AG08395 (cell line): ENCODE measurements at regions not wholly inside any gene's neighbourhood (a gene's known extent, or its start where the extent isn't known, plus 50 kb on each side); places are given as distances from the start of the nearest gene placed in this dataset.

Experiments used
- DNase-seq: peaks from one replicate; pipeline ENCODE4 v3.0.0; 2012; ENCODE audit warnings: mixed read lengths, low spot score

DNA sequence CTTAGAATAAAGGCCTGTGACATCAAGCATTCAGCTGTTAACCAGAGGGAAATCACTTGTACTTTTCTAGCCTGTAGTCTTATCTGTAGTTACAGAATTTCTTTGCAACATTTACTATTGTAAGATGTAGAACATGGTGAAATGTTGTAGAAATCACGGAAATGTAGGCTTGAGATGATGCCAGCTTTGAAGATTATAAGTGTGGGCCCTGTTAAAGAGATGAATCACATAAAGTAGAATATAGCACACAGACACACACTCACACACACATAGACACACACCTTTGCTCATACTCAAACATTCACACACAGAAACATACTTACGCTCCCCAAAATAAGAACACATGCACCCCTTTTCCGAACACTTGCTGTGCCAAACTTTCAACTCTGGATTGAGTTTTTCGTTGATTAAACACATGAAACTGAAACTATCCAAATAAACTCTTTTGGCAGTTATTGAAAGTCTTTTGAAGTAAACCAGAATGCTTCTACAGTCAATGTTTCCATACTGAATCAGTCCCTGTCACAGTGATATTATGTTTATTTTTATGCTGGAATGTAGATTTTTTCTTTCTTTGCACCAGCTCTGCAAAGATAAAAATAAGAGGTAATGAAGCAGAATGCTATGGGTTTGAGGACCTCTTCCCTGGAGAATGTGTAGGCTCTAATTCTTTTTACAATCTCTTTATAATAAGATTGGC, 230.3 kb upstream of the MEOX2 start:
- DNase-seq, result no peak

DNA sequence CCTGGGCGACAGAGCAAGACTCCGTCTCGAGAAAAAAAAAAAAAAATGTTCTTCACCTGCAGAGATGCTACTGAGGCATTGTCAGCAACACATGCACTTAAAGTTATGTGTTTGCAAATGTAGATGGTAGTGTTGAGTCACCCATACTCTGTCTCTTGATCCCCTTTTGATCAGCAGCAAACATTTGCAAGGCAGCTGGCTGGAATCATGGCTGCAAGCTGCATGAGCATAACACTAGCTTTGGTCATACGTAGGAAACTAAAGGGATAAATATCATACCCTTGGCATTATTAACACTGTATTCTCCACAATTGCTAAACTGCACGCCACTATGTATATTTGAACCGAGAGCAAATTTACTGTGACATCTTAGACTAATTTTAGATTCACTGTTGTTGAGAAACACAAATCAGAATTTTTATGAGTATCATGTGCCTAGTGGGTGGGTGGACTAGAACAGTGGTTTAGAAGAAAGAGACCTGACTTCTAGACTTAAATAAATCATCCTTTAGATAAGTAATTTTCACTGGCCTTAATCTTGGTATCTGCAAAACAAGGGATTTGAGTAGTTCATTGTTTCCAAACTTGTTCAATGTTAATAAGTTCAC, 229.3 kb upstream of the MEOX2 start:
- DNase-seq, result no peak

DNA sequence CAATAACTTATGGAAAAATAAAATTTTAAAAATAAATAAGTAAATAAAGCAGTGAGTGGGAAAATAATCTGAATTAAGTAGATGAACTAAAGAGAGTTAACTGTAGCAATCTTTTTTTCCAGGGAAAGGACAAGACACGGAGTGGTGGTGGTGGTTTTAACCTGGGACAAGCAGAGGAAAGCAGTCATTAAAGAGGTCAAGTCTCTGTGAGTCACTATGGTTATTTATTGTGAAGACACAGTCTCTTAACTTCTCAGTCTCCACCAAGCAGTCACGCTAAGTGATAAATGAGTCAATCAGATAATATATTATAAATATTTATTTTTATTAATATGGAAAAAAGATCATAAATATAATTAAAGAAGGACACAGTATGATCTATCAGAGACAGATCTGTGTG, 228.1 kb upstream of the MEOX2 start:
- no peak for DNase-seq

DNA sequence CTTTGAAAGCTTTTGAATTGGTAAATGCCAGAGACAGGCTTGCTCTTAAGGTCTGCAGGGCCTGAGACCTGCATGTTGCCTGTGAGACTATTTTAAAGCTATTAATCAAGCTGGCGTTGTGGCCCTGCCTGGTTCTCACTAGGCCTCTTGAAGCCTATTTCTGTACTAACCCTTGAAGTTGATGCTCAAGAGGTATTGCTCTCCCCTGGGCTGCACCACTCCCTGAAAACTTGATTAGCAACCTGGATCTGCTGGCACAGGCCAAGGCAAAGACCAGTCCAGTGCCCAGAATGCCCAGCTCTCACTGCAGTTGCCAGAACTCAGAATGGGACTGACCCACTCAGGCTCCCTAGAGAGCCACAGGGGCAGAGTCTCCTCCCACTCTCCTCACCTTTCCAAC, 220.0 kb upstream of the MEOX2 start:
- no peak for DNase-seq

DNA sequence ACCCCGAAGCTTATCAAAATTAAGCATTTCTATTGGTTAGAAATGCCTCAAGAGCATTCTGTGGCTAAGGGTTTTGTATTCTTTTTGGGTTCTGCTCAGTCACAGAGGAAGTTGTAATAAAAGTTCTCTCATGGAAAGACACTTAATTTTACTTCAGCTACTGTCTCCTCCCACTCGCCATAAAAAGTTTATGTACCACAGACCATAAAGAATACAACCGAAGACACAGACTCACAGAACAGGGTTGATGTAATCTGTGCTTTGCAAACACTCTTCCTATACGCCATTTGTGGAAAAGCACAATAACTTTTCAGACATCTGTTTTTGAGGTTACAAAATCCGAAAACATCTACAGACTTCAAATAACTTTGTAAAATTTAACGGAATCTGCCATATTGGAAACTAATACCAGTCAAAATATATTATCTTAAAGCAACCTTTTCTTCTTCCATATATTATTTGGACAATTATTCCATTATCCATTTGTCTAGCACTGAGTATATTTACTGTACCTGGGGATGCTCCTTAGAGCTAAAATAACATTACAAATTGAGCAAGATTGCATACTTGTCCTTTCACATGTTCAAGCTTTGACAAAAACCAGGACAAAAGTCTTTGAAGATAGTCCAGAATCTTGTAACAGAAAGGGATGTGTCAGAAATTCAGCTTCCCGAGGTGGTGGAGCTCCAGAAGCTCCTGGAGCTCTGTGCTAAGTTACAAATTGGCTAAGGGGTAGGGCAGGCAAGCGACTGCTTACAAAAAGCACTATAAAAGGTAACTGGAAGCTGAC, 219.0 kb upstream of the MEOX2 start:
- DNase-seq, result no peak

DNA sequence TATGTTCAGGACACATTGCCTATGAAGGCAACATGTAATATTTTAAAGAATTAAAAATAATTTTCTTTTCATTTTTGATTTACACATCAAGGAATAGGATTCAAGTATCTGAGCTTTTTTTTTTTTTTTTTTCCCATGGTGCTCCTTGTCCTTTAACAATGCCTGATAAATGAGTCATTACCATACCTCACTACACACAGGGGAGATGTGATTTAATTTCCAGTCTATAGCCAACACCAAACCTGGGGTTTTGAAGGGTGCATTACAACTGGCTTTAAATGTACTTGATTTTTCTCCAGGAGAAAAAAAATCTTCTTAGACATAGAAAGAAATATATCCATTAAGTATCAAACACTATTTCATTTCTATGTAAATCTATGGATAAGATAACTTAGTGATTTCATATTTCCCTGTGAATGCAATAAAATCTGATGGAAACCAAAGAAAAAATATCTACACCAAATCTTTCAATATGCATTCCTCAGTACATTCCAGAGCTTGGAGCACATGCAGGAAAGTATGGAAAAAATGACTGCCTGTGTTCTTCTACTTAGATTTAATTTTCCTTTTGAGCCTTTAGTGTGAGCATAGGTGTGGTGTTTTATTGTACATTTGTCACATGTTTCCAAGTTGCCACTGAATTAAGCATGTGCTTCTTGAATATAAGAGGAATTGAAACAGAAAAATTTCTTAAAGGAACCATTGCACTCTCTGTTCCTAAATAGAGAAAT, 204.8 kb upstream of the MEOX2 start:
- peak; percentile 45 for DNase-seq

DNA sequence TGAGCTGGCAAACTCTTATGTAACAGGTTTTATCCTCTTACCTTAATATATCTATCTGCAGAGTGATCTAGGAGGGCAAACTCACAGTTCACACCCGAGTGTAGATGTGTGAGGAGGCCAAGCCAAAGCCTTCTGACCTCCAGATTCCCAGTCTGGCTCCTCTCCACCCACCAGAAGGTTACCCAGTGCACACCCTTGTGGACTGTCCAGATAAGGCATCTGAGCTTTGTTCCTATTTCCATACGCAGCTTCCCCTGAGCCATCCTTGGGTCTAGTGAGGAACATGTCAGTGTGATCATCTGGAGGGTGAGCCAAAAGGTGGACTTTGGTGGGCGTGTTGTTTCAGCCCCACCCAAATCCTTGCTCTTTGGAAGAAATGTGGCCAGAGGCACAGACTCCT, 203.0 kb upstream of the MEOX2 start:
- peak; percentile 19 for DNase-seq

DNA sequence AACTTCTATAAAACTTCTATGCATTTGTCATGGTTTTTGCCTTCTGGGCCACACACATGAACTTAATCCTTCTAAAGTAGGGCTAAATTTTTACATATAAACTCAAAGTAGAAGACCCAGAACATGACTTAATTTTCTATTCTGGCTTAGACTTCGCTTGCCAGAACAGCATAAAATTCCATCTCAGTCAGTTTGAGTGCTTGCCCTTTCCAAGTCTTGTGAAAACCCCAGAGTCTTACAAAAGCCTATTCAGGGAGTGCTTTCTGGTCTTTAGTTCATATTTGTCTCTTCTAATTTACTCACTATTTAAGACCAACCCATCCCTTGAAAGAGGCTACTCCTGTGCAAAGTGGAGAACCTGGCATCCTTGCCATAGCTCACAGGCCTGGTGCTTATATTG, 201.6 kb upstream of the MEOX2 start:
- DNase-seq, result no peak

DNA sequence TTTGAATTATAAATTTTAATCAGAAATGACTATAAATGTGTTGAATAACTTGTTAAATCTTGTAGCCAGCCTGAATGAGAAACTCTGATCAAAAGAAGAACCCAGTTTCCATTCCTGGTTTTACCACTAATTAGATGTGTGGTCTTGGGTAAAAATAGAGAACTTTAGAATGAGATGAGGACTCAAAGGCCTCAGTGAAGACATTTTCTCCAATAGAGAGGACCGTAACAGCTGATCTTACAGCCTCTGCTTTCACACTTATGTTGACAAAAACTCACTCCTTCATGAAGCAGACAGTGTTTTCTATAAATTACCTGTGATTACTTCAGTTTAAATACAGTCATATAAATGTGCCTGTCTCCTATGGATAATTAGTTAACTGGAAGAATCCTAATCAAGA, 200.1 kb upstream of the MEOX2 start:
- DNase-seq, result no peak

DNA sequence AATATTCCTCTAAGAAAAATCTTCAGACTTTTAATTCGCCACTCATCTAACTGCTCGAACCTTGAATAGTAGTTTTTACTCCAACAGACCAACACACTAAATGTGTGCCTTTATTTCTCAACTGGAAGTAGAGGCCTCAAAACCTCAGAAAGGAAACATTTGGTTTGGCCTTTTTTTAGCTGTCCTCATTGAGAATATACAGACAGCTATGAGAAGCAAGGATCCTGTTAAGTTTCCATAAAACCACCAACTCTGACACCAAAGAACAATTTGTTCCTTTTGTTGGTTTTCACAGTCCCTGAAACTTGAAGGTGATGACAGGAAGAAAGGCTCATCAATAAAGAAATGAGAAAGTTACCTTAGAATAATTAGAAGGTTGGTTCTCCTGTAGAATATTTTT, 199.2 kb upstream of the MEOX2 start:
- no peak for DNase-seq

DNA sequence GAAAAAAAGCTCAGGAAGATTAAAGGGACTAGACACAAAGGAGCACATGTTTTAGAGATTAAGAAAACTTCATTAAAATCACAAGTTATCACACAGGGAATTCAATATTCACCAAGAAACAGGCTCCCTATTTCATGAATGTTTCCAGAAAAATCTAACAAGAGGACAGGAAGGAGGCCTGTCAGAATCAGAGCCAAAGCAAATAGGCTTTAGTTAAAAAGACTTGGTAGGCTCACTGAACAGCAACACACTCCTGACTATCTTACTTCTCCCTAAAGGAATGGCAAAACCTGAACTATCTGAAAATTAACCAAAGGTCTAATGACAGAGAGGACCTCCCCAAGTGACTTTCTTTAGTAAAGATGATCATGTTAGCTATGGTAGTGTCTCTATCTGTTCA, 188.3 kb upstream of the MEOX2 start:
- DNase-seq, result no peak

DNA sequence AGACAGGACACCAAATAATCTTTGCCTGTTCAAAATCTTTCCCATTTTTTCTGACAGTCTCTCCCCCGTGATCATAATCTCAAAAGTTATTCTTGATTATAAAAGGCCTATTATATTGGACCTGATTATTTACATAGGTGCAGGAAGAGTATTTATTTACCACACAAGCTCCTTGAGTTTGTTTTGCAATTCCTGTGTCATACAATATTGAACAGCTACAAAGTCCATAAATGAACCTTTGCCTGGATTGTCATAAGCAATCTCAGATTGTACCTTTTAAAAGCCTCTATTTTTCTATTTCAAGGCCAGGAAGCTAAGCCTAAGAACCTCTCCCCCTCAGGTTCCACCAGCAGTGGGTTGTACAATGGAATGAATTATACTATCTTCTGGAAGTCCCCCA, 183.9 kb upstream of the MEOX2 start:
- DNase-seq, result no peak

DNA sequence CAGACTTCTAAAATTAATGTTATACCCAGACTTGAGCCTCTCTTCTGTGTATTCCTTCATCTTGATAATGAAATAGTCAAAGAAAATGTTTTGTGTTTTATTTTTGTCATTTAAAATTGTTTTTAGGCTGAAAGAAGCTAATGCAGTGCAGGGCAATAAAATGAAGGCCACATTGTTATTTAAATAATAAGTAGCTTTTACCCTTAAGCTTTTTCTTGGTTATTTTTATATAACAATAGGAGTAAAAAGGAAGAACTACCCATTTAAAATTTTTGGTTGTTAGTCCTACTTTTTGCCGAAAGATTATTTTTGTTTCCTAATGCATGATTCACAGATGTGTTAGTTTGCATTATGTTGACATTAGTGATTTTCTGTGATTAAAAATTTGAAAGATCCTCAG, 181.0 kb upstream of the MEOX2 start:
- DNase-seq, result no peak

DNA sequence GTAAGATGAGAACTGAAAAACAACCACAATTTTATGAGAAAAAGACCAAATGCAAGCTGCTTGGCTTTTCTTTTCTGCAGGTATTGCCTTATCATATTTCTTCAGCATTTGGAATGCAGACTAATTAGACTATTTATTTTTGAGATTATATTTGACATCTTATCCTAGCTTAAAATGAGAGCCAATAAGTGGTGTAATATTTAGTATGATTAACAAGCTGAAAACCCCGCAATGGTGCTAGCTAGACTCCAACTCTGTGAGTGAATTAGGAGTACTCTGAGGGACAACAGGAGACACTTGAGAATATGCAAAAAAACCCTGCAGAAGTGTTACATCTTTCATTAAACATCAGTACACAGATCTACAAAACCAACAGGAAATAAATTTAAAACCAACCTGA, 180.3 kb upstream of the MEOX2 start:
- no peak for DNase-seq

DNA sequence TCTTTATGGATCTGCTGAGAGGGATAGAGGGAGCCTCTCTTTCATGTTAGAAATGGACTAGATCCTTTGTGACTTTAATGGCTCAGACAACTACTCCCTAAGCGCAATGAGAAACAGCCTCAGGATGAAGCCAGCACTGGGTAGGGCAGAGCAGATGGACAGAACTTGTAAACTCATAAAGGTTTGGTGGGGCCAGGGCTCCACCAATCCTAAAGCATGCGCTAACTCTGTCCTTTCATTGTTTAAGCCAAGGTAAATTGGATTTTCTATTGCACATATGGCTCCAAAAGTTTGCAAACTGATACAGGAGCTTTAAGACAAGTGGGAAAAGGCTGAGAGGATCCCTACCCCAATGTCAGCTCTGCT, 178.1 kb upstream of the MEOX2 start:
- DNase-seq, result no peak

DNA sequence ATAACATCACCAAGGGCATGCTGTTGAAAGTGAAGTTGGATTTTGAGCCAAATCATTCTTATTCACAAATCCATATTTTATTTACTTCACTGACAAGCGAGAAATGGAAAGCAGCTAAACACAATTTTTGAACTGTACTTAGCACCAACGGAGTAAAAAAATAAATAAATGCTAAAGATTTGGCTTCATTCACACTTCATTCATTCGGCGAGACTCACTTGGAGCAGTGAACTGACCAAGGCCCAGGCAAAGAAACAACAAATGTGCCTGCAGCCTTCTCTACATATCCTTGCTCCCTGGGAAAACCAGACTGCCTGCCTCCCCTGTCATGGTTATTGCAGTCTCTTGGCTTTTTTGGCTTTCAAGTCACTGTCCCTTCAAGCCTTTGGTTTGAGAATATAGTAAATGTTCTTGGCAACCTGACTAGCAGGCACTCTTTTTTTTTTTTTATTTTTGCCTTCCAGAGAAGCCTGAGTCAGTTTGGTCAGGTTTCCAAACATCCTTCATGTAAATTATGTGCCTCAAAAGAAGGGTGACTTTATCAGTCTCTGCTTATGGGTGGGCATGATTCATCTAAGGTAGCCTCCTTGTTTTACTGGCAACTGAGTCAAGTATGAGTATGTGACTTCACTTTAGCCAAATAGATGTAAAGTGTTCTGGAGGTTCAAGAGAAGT, 177.6 kb upstream of the MEOX2 start:
- DNase-seq, result peak; percentile 6

DNA sequence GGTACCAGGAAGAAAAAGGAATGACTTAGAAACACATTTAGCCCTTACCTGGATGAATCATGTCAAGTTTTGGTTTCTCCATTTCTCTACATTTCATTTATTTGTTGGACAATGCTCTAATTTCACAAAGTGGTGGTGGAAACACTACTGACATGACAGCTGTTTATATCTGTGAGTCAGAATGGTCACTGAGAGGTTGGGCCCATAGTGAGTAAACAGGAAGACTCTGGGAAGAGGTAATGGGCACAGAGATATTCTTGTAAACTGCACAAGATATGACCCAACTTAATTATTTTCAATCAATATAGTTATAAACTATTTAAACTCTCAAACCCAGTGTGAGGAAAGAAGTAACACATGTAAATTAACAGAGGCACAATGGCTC, 176.3 kb upstream of the MEOX2 start:
- DNase-seq, result no peak

DNA sequence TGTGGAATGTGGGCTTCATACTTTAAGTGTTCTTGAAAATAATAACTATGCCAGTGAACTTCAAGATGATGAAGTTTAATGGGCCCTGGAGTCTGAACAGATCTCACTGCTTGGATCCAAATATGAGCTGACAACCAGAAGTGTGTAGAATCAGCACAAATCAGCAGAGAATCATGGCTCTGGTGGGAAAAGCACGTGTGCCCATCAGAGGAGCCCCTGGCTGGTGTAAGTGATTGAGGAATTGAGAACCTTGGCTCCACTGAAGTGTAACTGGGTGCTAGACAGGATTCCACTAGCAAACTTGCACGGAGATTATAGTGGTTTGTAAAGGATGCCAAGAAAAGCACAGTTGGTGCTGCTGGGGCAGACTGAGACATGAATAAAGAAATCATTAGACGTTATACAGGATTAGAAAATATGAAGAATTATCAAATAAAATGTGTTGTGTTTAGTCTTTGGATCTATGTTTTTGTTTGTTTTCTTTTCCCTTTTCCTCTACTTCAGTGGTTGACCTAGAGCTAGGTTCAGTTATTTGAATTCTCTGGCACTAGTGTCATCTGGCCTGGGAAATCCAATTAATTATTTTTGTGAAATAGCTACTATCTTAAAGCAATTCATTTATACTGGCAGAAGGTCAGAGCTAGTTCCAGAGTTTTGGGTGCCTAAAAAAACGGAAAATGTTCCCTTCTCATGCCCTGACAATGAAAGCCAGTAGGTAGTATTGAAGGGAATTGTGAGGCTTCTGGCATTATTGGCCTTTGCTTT, 175.7 kb upstream of the MEOX2 start:
- no peak for DNase-seq

DNA sequence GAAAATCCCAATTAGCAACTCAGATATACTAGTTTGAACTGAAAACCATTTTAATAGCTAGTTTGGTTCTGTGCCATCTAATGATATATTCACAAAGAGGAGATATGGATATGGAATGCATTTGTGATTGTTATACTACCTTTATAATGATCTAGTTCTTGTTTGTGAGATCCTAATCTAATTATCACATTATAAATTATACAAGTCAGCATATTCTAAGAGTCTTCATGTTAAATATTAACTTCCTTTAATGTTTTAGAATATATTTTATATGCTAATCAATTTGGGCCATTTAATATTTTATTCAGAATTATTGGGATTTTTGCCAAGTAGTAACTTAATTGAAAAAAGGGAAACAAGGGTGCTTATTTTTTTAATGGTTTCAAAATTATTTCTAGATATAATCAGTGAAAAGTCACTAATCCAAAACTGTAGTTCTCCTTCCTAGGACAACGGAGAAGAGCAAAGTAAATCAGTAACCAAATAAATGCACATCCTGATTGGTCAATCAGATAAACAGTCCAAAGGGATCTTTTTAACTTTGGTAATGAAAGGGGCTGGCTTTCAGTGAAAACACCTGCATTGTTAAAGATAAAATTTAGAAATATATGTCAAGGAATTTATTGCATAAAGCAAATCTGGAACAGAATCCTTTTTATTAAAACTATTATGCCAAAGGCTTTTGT, 173.9 kb upstream of the MEOX2 start:
- no peak for DNase-seq

DNA sequence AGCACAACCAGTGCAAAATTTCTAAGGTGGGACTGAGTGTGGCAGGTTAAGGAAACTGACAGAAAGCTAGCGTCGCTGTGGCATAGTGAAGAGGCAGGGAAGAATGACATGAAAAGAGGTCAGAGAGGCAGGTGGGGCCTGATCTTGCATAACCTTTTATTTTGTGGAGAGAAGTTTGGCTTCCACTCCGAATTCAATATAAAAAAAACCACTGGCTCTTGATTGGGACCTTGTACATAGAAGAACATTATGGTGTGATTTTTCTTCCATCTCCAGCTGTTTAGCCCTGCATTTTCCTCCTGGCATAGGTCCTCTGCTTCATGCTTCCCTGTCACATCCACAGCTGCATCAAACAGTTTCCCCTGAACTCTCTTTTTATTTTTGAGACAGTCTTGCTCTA, 170.5 kb upstream of the MEOX2 start:
- DNase-seq, result no peak

DNA sequence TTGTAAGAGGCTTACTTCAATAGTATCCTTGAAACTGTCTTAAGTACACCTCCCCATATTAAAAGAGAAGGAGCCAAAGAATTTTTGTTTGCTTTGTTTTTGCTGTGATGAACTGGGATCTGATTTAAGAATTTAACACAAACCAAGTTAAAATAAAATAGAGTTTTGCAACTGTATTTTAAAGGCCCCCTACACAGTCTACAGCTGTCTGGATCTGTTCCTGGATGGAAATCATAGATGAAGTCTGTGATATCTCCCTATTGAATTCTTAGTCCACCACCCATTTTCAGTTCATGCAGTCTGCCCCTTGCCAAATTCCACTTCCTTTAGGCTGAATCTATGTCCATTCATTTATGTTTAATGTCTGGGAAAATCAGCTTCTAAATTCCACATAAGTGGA, 169.8 kb upstream of the MEOX2 start:
- no peak for DNase-seq
